H1 (cell line): ENCODE measurements at regions not wholly inside any gene's neighbourhood (a gene's known extent, or its start where the extent isn't known, plus 50 kb on each side); places are given as distances from the start of the nearest gene placed in this dataset.
A peak's percentile ranks its signal among the peaks of the same experiment; 100 is the strongest.

Experiments used
- CTCF ChIA-PET: fragments of 300-600 bp; sonication (Branson Sonifier 250); formaldehyde crosslinking; loops from one replicate; lab custom pipeline; 2021; ENCODE audit not compliant: partially characterized antibody; lab: Charles Lee
- POLR2A ChIA-PET: fragments of 300-600 bp; sonication (Branson Sonifier 250); formaldehyde crosslinking; loops from one replicate; lab custom pipeline; 2021; ENCODE audit warnings: inconsistent platforms; ENCODE audit not compliant: partially characterized antibody; lab: Charles Lee
- DNase-seq, 2 experiments: peaks; one replicate each; pipeline versions ENCODE4 v3.0.0 to v3.0.0-alpha.2; 2010 to 2022; ENCODE audit warnings: low spot score in 2 of 2, low read depth in 1 of 2, mixed read lengths in 1 of 2
- FAIRE-seq: peaks from 2 replicates; lab custom pipeline; 2011; peaks lifted over from hg19 to GRCh38; lab: Jason Lieb, UNC
- H2AFZ ChIP-seq: 2 replicates; pipeline ENCODE4 v1.8.1; 2012; ENCODE audit warnings: low read length, inconsistent platforms
- H2AK5ac ChIP-seq: 2 replicates; pipeline ENCODE4 v1.6.1; 2013; ENCODE audit warnings: low read depth, low read length
- H2BK120ac ChIP-seq: replicated peaks from 2 replicates; pipeline ENCODE3; 2013; ENCODE audit warnings: low read depth, low read length, inconsistent platforms
- H2BK12ac ChIP-seq: 2 replicates; pipeline ENCODE4 v1.6.1; 2013; ENCODE audit warnings: low read depth, low read length
- H2BK15ac ChIP-seq: 2 replicates; pipeline ENCODE4 v1.6.1; 2013; ENCODE audit warnings: low read length
- H2BK20ac ChIP-seq: 2 replicates; pipeline ENCODE4 v1.6.1; 2013; ENCODE audit warnings: low read length
- H2BK5ac ChIP-seq: 2 replicates; pipeline ENCODE4 v1.6.1; 2013; ENCODE audit warnings: low read depth, low read length
- H3K14ac ChIP-seq: 2 replicates; pipeline ENCODE4 v1.6.1; 2013; ENCODE audit warnings: inconsistent platforms; ENCODE audit not compliant: insufficient read length
- H3K18ac ChIP-seq: 2 replicates; pipeline ENCODE4 v1.6.1; 2013; ENCODE audit warnings: low read length; ENCODE audit errors: extremely low read depth
- H3K23ac ChIP-seq: 2 replicates; pipeline ENCODE4 v1.6.1; 2013; ENCODE audit warnings: inconsistent platforms; ENCODE audit not compliant: insufficient read length
- H3K23me2 ChIP-seq: 2 replicates; pipeline ENCODE4 v1.6.1; 2013; ENCODE audit warnings: low read depth, low read length
- H3K27ac ChIP-seq: 2 replicates; pipeline ENCODE4 v1.6.1; 2011; ENCODE audit warnings: low read depth, low read length, inconsistent platforms
- H3K27me3 ChIP-seq, 4 experiments: replicated peaks in 1 of 4; 1 replicate in 1 of 4; 2 replicates in 3 of 4; pipeline versions ENCODE4 v1.6.1 to v1.8.1; 2011 to 2013; ENCODE audit warnings: low read length in 3 of 4, mild to moderate bottlenecking in 3 of 4, inconsistent platforms in 2 of 4, mixed read lengths in 2 of 4, moderate library complexity in 1 of 4; ENCODE audit not compliant: control insufficient read depth in 3 of 4, insufficient read depth in 3 of 4; ENCODE audit errors: extremely low read depth in 1 of 4
- H3K36me3 ChIP-seq, 4 experiments: 2 replicates each; pipeline versions ENCODE4 v1.6.1 to v1.8.1; 2011 to 2013; ENCODE audit warnings: mild to moderate bottlenecking in 4 of 4, low read length in 3 of 4, moderate library complexity in 2 of 4, control low read depth in 1 of 4, inconsistent platforms in 1 of 4; ENCODE audit not compliant: insufficient read depth in 4 of 4, control insufficient read depth in 2 of 4
- H3K4ac ChIP-seq: replicated peaks from 2 replicates; pipeline ENCODE3; 2013; ENCODE audit warnings: low read length, low read depth, mixed read lengths, inconsistent platforms; ENCODE audit not compliant: insufficient read length
- H3K4me1 ChIP-seq, 4 experiments: replicated peaks in 1 of 4; 1 replicate in 1 of 4; 2 replicates in 3 of 4; pipeline versions ENCODE4 v1.6.1 to v1.8.1; 2011 to 2013; ENCODE audit warnings: low read length in 3 of 4, inconsistent platforms in 2 of 4, mixed read lengths in 1 of 4; ENCODE audit not compliant: insufficient read depth in 4 of 4, control insufficient read depth in 3 of 4
- H3K4me2 ChIP-seq, 2 experiments: 2 replicates each; pipeline versions ENCODE4 v1.6.1 to v1.8.1; 2011 to 2013; ENCODE audit warnings: low read depth in 2 of 2, low read length in 2 of 2, control low read depth in 1 of 2, inconsistent platforms in 1 of 2, mild to moderate bottlenecking in 1 of 2; ENCODE audit not compliant: insufficient read depth in 1 of 2
- H3K4me3 ChIP-seq, 4 experiments: fragments of 200-600, 300-600 bp in 1 of 4; sonication (generic), shearing (Covaris generic), sonication (Bioruptor Twin) in 1 of 4; 2 replicates each; pipeline versions ENCODE4 v1.5.1 to v1.8.1; 2011 to 2016; ENCODE audit warnings: low read length in 4 of 4, low read depth in 3 of 4, control low read depth in 2 of 4, inconsistent platforms in 2 of 4, mild to moderate bottlenecking in 2 of 4, mixed read lengths in 1 of 4, moderate library complexity in 1 of 4; ENCODE audit not compliant: insufficient read depth in 2 of 4; ENCODE audit errors: extremely low read depth in 1 of 4
- H3K56ac ChIP-seq: replicated peaks from 2 replicates; pipeline ENCODE3; 2013; ENCODE audit warnings: low read depth, mild to moderate bottlenecking, mixed read lengths, low read length, inconsistent platforms; ENCODE audit not compliant: insufficient read length
- H3K79me1 ChIP-seq: 2 replicates; pipeline ENCODE4 v1.6.1; 2013; ENCODE audit warnings: low read depth, low read length, control low read depth
- H3K79me2 ChIP-seq, 2 experiments: 2 replicates each; pipeline versions ENCODE4 v1.6.1 to v1.8.1; 2012 to 2013; ENCODE audit warnings: low read length in 2 of 2, mild to moderate bottlenecking in 2 of 2, inconsistent platforms in 1 of 2; ENCODE audit not compliant: insufficient read depth in 2 of 2, control insufficient read depth in 1 of 2
- H3K9ac ChIP-seq, 4 experiments: replicated peaks in 1 of 4; 1 replicate in 1 of 4; 2 replicates in 3 of 4; pipeline versions ENCODE4 v1.6.1 to v1.8.1; 2011 to 2013; ENCODE audit warnings: low read depth in 3 of 4, low read length in 3 of 4, control low read depth in 2 of 4, mild to moderate bottlenecking in 2 of 4, moderate library complexity in 2 of 4, inconsistent platforms in 1 of 4; ENCODE audit errors: extremely low read depth in 1 of 4
- H3K9me3 ChIP-seq, 2 experiments: 2 replicates each; pipeline versions ENCODE4 v1.6.1 to v1.8.1; 2012 to 2013; ENCODE audit warnings: mild to moderate bottlenecking in 2 of 2, moderate library complexity in 2 of 2, control low read depth in 1 of 2, inconsistent platforms in 1 of 2, low read depth in 1 of 2, low read length in 1 of 2, mixed read lengths in 1 of 2; ENCODE audit not compliant: insufficient read depth in 2 of 2
- H4K20me1 ChIP-seq, 2 experiments: replicated peaks in 1 of 2; 2 replicates each; pipeline versions ENCODE3 to v1.8.1; 2011 to 2013; ENCODE audit warnings: inconsistent platforms in 2 of 2, low read length in 2 of 2, mild to moderate bottlenecking in 1 of 2; ENCODE audit not compliant: insufficient read depth in 2 of 2, control insufficient read depth in 1 of 2
- H4K5ac ChIP-seq: 2 replicates; pipeline ENCODE4 v1.6.1; 2013; ENCODE audit warnings: low read length, low read depth, mixed read lengths, inconsistent platforms; ENCODE audit not compliant: insufficient read length
- H4K8ac ChIP-seq: 2 replicates; pipeline ENCODE4 v1.8.0; 2013; ENCODE audit warnings: mild to moderate bottlenecking, moderate library complexity, low read length, inconsistent platforms; ENCODE audit not compliant: insufficient read depth; ENCODE audit errors: extremely low read depth
- H4K91ac ChIP-seq: replicated peaks from 2 replicates; pipeline ENCODE3; 2013; ENCODE audit warnings: low read length, mixed read lengths, inconsistent platforms; ENCODE audit not compliant: insufficient read length
- BRCA1 ChIP-seq: IDR thresholded peaks from 2 replicates; pipeline ENCODE4 v1.6.1; 2012; ENCODE audit warnings: low read depth, low read length, improper control_type of control experiment
- CEBPB ChIP-seq: IDR thresholded peaks from 2 replicates; pipeline ENCODE4 v1.6.1; 2012; ENCODE audit warnings: low read depth, low read length
- POU5F1 ChIP-seq: IDR thresholded peaks from 2 replicates; pipeline ENCODE4 v1.6.1; 2011; ENCODE audit warnings: low read depth, mild to moderate bottlenecking, low read length, moderate library complexity
- RXRA ChIP-seq: IDR thresholded peaks from 2 replicates; pipeline ENCODE4 v1.6.1; 2011; ENCODE audit warnings: low read depth, mild to moderate bottlenecking, low read length, moderate library complexity; ENCODE audit not compliant: insufficient read depth
- WGBS, 2 experiments: shearing (Covaris generic) in 1 of 2; methylation state at CpG; one replicate each; pipeline versions ENCODE4 v1.1.6 to v1.1.7; 2013 to 2015; ENCODE audit warnings: low lambda C conversion rate in 2 of 2, mixed read lengths in 2 of 2, inconsistent platforms in 1 of 2, low coverage in 1 of 2, missing lambda C conversion rate in 1 of 2; ENCODE audit not compliant: insufficient replicate concordance in 2 of 2, insufficient coverage in 1 of 2, insufficient read length in 1 of 2; ENCODE audit errors: extremely low coverage in 1 of 2, missing lambda C conversion rate in 1 of 2; 5-methylcytosine and 5-hydroxymethylcytosine counted together
- TF ChIP-seq, protein P1 (sequence below): IDR thresholded peaks from 2 replicates; pipeline ENCODE4 v1.6.1; 2012; ENCODE audit warnings: inconsistent platforms

- Histone ChIP-seq H3K4ac (no peak overlapping the region), H2BK15ac (no peak overlapping the region), H3K18ac (no peak overlapping the region), H3K56ac (no peak overlapping the region), H2BK5ac (no peak overlapping the region), H2AFZ (no peak overlapping the region), H2BK20ac (no peak overlapping the region), H3K14ac (no peak overlapping the region), H3K9ac (no peak overlapping the region), H4K91ac (no peak overlapping the region), H3K36me3 (no peaks in the 10 kb centered on the region), H2BK12ac (no peak overlapping the region), H2BK120ac (no peak overlapping the region), H3K4me3 (no peak overlapping the region), H3K79me1 (no peaks in the 10 kb centered on the region), H3K79me2 (no peaks in the 10 kb centered on the region), H3K23ac (no peak overlapping the region), H3K27me3 (no peaks in the 10 kb centered on the region), H4K20me1 (no peaks in the 10 kb centered on the region), H4K8ac (no peak overlapping the region), H3K23me2 (no peaks in the 10 kb centered on the region), H3K9me3 (no peaks in the 10 kb centered on the region), H3K4me1 (no peaks in the 10 kb centered on the region), H2AK5ac (no peak overlapping the region), H4K5ac (no peak overlapping the region), H3K27ac (no peak overlapping the region), H3K4me2 (no peak overlapping the region)
- TF ChIP-seq, protein P1, sequence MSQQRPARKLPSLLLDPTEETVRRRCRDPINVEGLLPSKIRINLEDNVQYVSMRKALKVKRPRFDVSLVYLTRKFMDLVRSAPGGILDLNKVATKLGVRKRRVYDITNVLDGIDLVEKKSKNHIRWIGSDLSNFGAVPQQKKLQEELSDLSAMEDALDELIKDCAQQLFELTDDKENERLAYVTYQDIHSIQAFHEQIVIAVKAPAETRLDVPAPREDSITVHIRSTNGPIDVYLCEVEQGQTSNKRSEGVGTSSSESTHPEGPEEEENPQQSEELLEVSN = no peak
- TF ChIP-seq BRCA1 (no peak), POU5F1 (no peak), CEBPB (0 out of 2 replicates have a peak, but pooled peaks have one; percentile 13), RXRA (no peak)
- ChIA-PET POLR2A (no interaction called here), CTCF (interaction anchor here (1.1 kb wide), 1 partner anchor 23 kb away, joined by 3 read pairs; no protein-coding TSS in a partner anchor)
- 73% methylated on average over 2 of the region's 2 CpGs; no CpG with 5 or more reads in 1 of the 2 experiments for WGBS, 2 experiments
- FAIRE-seq (no peak), DNase-seq (no peak)
Observed at GRCh38 chr2:100752628-100753333, 67.2 kb upstream of the NPAS2 start.
